ENCODE measurements at regions not wholly inside any gene's neighbourhood (a gene's known extent, or its start where the extent isn't known, plus 50 kb on each side); places are given as distances from the start of the nearest gene placed in this dataset.

DNA sequence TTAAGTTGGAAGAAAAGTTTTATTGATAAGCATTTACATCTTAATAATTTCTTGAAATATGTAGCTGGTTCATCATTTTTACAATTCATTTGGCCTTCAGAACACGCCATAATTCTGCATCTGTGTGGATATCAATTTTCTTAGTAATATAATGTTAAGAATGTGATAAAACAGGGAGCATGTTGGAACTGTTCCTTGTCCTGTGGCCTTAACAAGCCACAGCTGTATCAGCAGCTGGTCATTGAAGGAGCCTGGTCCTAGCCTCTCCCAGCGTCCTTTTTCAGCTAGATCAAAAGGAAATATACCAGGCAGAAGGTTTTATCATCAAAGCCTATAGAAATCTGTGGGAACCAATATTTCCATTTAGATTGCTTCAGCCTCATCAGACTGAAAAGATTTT, 421.8 kb downstream of the SPRY2 start:
- DNase-seq (ENCODE audit: low spot score), result no peak
- TF ChIP-seq, protein P1, sequence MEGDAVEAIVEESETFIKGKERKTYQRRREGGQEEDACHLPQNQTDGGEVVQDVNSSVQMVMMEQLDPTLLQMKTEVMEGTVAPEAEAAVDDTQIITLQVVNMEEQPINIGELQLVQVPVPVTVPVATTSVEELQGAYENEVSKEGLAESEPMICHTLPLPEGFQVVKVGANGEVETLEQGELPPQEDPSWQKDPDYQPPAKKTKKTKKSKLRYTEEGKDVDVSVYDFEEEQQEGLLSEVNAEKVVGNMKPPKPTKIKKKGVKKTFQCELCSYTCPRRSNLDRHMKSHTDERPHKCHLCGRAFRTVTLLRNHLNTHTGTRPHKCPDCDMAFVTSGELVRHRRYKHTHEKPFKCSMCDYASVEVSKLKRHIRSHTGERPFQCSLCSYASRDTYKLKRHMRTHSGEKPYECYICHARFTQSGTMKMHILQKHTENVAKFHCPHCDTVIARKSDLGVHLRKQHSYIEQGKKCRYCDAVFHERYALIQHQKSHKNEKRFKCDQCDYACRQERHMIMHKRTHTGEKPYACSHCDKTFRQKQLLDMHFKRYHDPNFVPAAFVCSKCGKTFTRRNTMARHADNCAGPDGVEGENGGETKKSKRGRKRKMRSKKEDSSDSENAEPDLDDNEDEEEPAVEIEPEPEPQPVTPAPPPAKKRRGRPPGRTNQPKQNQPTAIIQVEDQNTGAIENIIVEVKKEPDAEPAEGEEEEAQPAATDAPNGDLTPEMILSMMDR (IDR thresholded peaks at IDR 0.05), result no peak
- ATAC-seq (ENCODE audit: low FRiP score), result no peak

DNA sequence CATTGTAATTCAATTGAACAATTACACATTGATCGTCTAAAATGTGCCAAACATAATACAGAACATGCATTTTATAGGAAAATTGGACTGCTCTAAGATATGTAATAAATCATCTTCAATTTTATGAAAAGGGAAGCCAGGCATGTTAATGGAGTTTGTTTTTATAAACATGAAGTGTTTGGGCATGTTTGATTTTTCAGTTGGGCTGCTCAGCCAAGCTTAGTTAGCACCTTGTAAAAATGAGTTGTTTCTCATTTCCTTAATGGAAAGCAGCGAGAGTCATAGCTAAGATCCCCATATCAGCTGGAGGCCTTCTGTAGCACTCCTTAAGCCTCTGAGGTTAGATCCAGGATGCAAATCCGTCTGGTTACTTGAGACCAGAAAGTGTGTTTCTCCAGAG, 422.3 kb downstream of the SPRY2 start:
- ATAC-seq (ENCODE audit: low FRiP score) (no peak), DNase-seq (ENCODE audit: low spot score) (no peak)
- TF ChIP-seq, protein P1 (IDR thresholded peaks at IDR 0.05), result no peak

DNA sequence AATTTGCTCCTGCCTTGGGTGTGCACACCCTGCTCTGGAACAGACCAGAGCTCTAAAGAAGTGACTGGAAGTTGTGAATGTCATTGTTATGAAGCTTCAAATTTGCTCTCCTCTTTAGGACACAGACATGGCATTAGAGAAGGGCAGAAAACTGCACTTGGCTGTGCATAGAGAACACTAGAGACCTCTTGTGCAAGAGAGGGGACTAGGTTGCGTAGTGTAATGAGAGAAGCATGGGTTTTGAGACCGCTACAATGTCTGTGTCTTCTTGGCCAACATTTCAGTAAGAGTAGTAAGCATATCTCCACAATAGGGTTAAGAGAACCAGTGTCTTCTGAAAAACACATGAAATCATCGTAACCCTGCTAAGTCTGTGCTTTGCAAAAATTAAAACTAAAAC, 423.3 kb downstream of the SPRY2 start:
- ATAC-seq (ENCODE audit: low FRiP score), result no peak
- TF ChIP-seq, protein P1 (IDR thresholded peaks at IDR 0.05), result no peak
- no peak for DNase-seq (ENCODE audit: low spot score)

- TF ChIP-seq, protein P1 (IDR thresholded peaks at IDR 0.05), result no peak
- DNase-seq (ENCODE audit: low spot score), result no peak
- ATAC-seq (ENCODE audit: low FRiP score), result no peak
Measured at GRCh38 chr13:79915114-79915811, 425.7 kb downstream of the SPRY2 start.

DNA sequence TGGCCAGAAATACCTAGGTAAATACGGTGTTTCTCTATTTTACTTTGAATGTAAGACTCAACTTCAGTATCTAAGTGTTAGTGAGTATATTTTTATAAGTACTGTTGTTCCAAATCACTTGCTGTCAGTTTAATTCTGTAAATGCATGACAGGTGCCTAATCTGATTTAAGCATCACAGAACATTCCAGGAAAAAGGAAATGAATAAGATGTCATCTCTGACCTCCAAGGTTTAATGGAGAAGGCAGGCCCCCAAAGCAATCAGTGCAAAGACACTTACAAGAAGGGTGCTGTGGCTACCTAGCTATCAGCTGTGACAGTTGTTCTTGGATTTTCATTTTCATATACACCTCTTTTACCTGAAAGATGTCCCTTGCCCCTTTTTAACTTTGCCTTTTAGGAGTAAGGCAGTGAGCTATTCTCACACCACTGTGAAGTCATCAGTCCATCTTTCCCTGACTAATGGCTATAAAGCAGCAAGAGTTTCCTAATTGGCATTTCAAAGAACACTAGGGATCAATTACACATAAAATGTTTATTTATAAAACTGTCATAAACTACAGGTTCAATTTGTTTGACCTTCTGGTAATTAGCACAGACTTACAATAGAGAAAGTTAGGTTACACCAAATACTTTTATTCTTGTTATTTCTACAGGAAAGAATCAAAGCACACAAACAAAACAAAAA, 427.6 kb downstream of the SPRY2 start:
- no peak for ATAC-seq (ENCODE audit: low FRiP score)
- no peak for DNase-seq (ENCODE audit: low spot score)
- TF ChIP-seq, protein P1 (IDR thresholded peaks at IDR 0.05), result no peak

DNA sequence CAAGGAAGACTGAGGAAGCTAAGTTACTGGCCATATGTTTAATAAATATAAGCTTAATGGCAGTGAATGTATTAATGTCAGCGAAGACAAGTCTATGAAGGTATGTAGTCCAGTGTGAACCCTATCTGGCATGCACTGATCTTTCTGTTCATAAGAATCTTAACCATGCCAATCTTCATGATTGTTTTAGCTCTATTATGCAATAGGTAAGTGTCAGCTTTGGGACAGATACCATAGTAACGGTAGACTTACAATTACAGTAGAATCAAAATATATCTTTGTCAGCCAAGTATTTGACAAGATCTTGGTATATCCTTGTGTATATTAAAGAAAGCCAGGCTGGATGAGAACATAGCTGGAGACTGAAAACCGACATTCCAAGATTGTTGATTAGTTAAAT, 428.5 kb downstream of the SPRY2 start:
- no peak for ATAC-seq (ENCODE audit: low FRiP score)
- TF ChIP-seq, protein P1 (IDR thresholded peaks at IDR 0.05), result no peak
- DNase-seq (ENCODE audit: low spot score), result no peak

Measured in omental fat pad (tissue), 3 donors.